HL-60 (cell line): ENCODE measurements at regions not wholly inside any gene's neighbourhood (a gene's known extent, or its start where the extent isn't known, plus 50 kb on each side); places are given as distances from the start of the nearest gene placed in this dataset.

ENCODE experiments used
- CTCF ChIP-seq: IDR thresholded peaks from one replicate; pipeline ENCODE4 v1.5.1; 2011; ENCODE audit warnings: low read length, control low read depth, inconsistent platforms; ENCODE audit not compliant: insufficient read depth
- POLR2AphosphoS5 ChIP-seq: IDR thresholded peaks from 2 replicates; pipeline ENCODE4 v1.6.1; 2012; ENCODE audit warnings: low read depth
- REST ChIP-seq: IDR thresholded peaks from 2 replicates; pipeline ENCODE4 v1.6.1; 2012; ENCODE audit warnings: low read depth; ENCODE audit not compliant: insufficient replicate concordance
- SPI1 ChIP-seq: IDR thresholded peaks from 2 replicates; pipeline ENCODE4 v1.6.1; 2012; ENCODE audit warnings: low read depth, mild to moderate bottlenecking, borderline replicate concordance

- TF ChIP-seq CTCF (no peak), POLR2AphosphoS5 (no peak), REST (no peak), SPI1 (no peak)
Observed at GRCh38 chr5:8057769-8058168, 188.8 kb downstream of the MTRR start.
